ENCODE measurements at regions not wholly inside any gene's neighbourhood (a gene's known extent, or its start where the extent isn't known, plus 50 kb on each side); places are given as distances from the start of the nearest gene placed in this dataset.

GRCh38 chr22:49181431-49181830 is 646.2 kb downstream of the BRD1 start:
- no peak for DNase-seq
- no peak for TF ChIP-seq EP300 (IDR thresholded peaks at IDR 0.05)
- TF ChIP-seq CTCF (IDR thresholded peaks at IDR 0.05), result no peak
- TF ChIP-seq POLR2A (IDR thresholded peaks at IDR 0.05), result no peak
- no peaks in the 10 kb centered on the region for H3K27me3 ChIP-seq
- no peak overlapping the region for H3K27ac ChIP-seq
- no peaks in the 10 kb centered on the region for H3K36me3 ChIP-seq
- H3K4me1 ChIP-seq (ENCODE audit: insufficient read depth), result no peaks in the 10 kb centered on the region
- intact Hi-C loops (cut with DNase I), result no loop called here
- H3K4me3 ChIP-seq, result no peak overlapping the region
- peaks cover 0 to 4% of the 10 kb centered on the region in 2 donors for H3K9me3 ChIP-seq
- WGBS, 3 donors, result 86 to 88% (median 87%) methylated on average over 10 to 13 of the region's 13 CpGs

- TF ChIP-seq POLR2A (IDR thresholded peaks at IDR 0.05), result no peak
- TF ChIP-seq EP300 (IDR thresholded peaks at IDR 0.05), result no peak
- no peak for TF ChIP-seq CTCF (IDR thresholded peaks at IDR 0.05)
These were observed 647.0 kb downstream of the BRD1 start for GRCh38 chr22:49180683-49181024.

GRCh38 chr22:49179886-49180682 is 647.6 kb downstream of the BRD1 start:
- Histone ChIP-seq H3K9me3 (peaks cover 0 to 4% of the 10 kb centered on the region in 2 donors), H3K27ac (no peak overlapping the region), H3K36me3 (no peaks in the 10 kb centered on the region), H3K4me3 (no peak overlapping the region), H3K4me1 (ENCODE audit: insufficient read depth) (no peaks in the 10 kb centered on the region), H3K27me3 (no peaks in the 10 kb centered on the region)
- TF ChIP-seq CTCF (IDR thresholded peaks at IDR 0.05) (no peak), EP300 (IDR thresholded peaks at IDR 0.05) (no peak), POLR2A (IDR thresholded peaks at IDR 0.05) (no peak)
- 75 to 78% (median 76%) methylated on average over 19 of the region's 19 CpGs for WGBS, 3 donors
- DNase-seq, result no peak
- intact Hi-C loops (cut with DNase I), result no loop called here

More at GRCh38 chr22:49180683-49181024, 647.0 kb downstream of the BRD1 start:
- 66 to 73% (median 68%) methylated on average over 7 of the region's 7 CpGs for WGBS, 3 donors
- DNase-seq, result no peak
- no peak overlapping the region for H3K4me3 ChIP-seq
- H3K36me3 ChIP-seq, result no peaks in the 10 kb centered on the region
- no peaks in the 10 kb centered on the region for H3K27me3 ChIP-seq
- H3K27ac ChIP-seq, result no peak overlapping the region
- H3K9me3 ChIP-seq, result peaks cover 0 to 4% of the 10 kb centered on the region in 2 donors
- intact Hi-C loops (cut with DNase I), result no loop called here
- no peaks in the 10 kb centered on the region for H3K4me1 ChIP-seq (ENCODE audit: insufficient read depth)

- H3K4me1 ChIP-seq (ENCODE audit: insufficient read depth), result no peaks in the 10 kb centered on the region
- intact Hi-C loops (cut with DNase I), result no loop called here
- H3K36me3 ChIP-seq, result no peaks in the 10 kb centered on the region
- no peak for TF ChIP-seq CTCF (IDR thresholded peaks at IDR 0.05)
- TF ChIP-seq EP300 (IDR thresholded peaks at IDR 0.05), result no peak
- TF ChIP-seq POLR2A (IDR thresholded peaks at IDR 0.05), result no peak
- WGBS, 3 donors, result 76 to 83% (median 82%) methylated on average over 18 of the region's 18 CpGs
- H3K27ac ChIP-seq, result no peak overlapping the region
- H3K9me3 ChIP-seq, result peaks cover 0 to 4% of the 10 kb centered on the region in 2 donors
- H3K27me3 ChIP-seq, result no peaks in the 10 kb centered on the region
- no peak for DNase-seq
- no peak overlapping the region for H3K4me3 ChIP-seq
These were observed 648.5 kb downstream of the BRD1 start for GRCh38 chr22:49179175-49179574.
